ENCODE measurements at regions not wholly inside any gene's neighbourhood (a gene's known extent, or its start where the extent isn't known, plus 50 kb on each side); places are given as distances from the start of the nearest gene placed in this dataset.

- TF ChIP-seq CTCF (tag by site-specific recombination; IDR thresholded peaks at IDR 0.05) (no peak), HOXD13 (CRISPR knock-in tag; IDR thresholded peaks at IDR 0.05; ENCODE audit: borderline replicate concordance) (no peak), ZNF121 (tag by site-specific recombination; IDR thresholded peaks at IDR 0.05) (no peak), KLF8 (tag by site-specific recombination; IDR thresholded peaks at IDR 0.05) (no peak), ZNF473 (tag by site-specific recombination; IDR thresholded peaks at IDR 0.05) (no peak), KLF1 (tag by site-specific recombination; IDR thresholded peaks at IDR 0.05) (no peak), BCL11A (tag by site-specific recombination; IDR thresholded peaks at IDR 0.05; ENCODE audit: low read depth) (no peak), ZNF624 (tag by site-specific recombination; IDR thresholded peaks at IDR 0.05) (no peak), ZNF140 (tag by site-specific recombination; IDR thresholded peaks at IDR 0.05) (no peak), ZNF433 (tag by site-specific recombination; IDR thresholded peaks at IDR 0.05; ENCODE audit: low read depth) (no peak), MYNN (tag by site-specific recombination; IDR thresholded peaks at IDR 0.05; ENCODE audit: borderline replicate concordance) (no peak), SP2 (tag by site-specific recombination; IDR thresholded peaks at IDR 0.05) (no peak)
Observed at GRCh38 chr6:181049-181654, 111.1 kb upstream of the DUSP22 start.

Measured in HEK293 (cell line).